ENCODE measurements at regions not wholly inside any gene's neighbourhood (a gene's known extent, or its start where the extent isn't known, plus 50 kb on each side); places are given as distances from the start of the nearest gene placed in this dataset.
A peak's percentile ranks its signal among the peaks of the same experiment; 100 is the strongest.
"Not testable (repeated sequence)": the region's sequence is repeated elsewhere in the genome, so short reads cannot be mapped to it uniquely, and the experiment has no call there.

- H3K9me3 ChIP-seq (ENCODE audit: control insufficient read depth, insufficient read depth, low read depth, low read length) = peaks cover 100% of the 10 kb centered on the region
Measured at GRCh38 chr2:89797320-89798038, 1106.0 kb downstream of the RPIA start.

GRCh38 chr2:89801207-89801606 lies 1109.7 kb downstream of the RPIA start:
- not testable (repeated sequence) for H3K9ac ChIP-seq (ENCODE audit: low read length); H3K27ac ChIP-seq (ENCODE audit: low read depth, low read length); H3K4me1 ChIP-seq (ENCODE audit: control insufficient read depth, insufficient read depth, low read length); H3K4me3 ChIP-seq (ENCODE audit: low read depth, low read length); H3K27me3 ChIP-seq (ENCODE audit: control insufficient read depth, insufficient read depth, low read length); H3K36me3 ChIP-seq (ENCODE audit: control insufficient read depth, insufficient read depth, low read length)
- H3K9me3 ChIP-seq (ENCODE audit: control insufficient read depth, insufficient read depth, low read depth, low read length) = peaks cover 100% of the 10 kb centered on the region

More at GRCh38 chr2:89797320-89798038, 1106.0 kb downstream of the RPIA start:
- H3K27me3 ChIP-seq (ENCODE audit: control insufficient read depth, insufficient read depth, low read length) = no peaks in the 10 kb centered on the region
- H3K4me1 ChIP-seq (ENCODE audit: control insufficient read depth, insufficient read depth, low read length) = no peaks in the 10 kb centered on the region
- H3K36me3 ChIP-seq (ENCODE audit: control insufficient read depth, insufficient read depth, low read length) = no peaks in the 10 kb centered on the region
- no peak overlapping the region for H3K9ac ChIP-seq (ENCODE audit: low read length)
- no peak overlapping the region for H3K27ac ChIP-seq (ENCODE audit: low read depth, low read length)
- H3K4me3 ChIP-seq (ENCODE audit: low read depth, low read length) = no peak overlapping the region

DNA sequence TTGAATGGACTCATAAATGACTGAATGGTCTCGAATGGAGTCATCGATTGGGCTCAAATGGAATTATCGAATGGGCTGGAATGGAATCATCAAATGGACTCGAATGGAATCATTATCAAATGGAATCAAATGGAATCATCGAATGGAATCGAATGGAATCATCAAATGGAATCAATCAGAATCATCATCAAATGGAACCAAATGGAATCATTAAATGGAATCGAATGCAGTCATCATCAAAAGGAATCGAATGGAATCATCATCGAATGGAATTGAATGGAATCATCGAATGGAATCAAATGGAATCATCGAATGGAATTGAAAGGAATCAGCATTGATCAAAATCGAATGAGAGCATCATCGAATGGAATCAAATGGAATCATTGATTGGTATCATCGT lies 1114.9 kb downstream of the RPIA start:
- H3K4me3 ChIP-seq (ENCODE audit: low read depth, low read length); H3K9ac ChIP-seq (ENCODE audit: low read length); H3K4me1 ChIP-seq (ENCODE audit: control insufficient read depth, insufficient read depth, low read length); H3K27ac ChIP-seq (ENCODE audit: low read depth, low read length); H3K27me3 ChIP-seq (ENCODE audit: control insufficient read depth, insufficient read depth, low read length); H3K36me3 ChIP-seq (ENCODE audit: control insufficient read depth, insufficient read depth, low read length): not testable (repeated sequence)
- H3K9me3 ChIP-seq (ENCODE audit: control insufficient read depth, insufficient read depth, low read depth, low read length) = peaks cover 69% of the 10 kb centered on the region

DNA sequence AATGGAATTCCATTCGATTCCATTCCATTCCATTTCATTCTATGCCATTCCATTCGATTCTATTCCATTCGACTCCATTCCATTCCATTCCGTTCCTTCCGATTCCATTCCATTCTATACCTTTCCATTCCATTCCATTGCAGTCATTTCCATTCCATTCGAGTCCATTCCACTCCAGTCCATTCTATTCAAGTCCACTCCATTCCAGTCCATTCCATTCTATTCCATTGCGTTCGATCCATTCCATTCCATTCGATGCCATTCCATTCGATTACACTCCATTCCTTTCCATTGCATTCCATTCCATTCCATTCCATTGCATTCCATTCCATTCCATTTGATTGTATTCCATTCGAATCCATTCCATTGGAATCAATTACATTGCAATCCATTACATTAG lies 1119.8 kb downstream of the RPIA start:
- H3K9ac ChIP-seq (ENCODE audit: low read length) = no peak overlapping the region
- no peaks in the 10 kb centered on the region for H3K4me1 ChIP-seq (ENCODE audit: control insufficient read depth, insufficient read depth, low read length)
- H3K9me3 ChIP-seq (ENCODE audit: control insufficient read depth, insufficient read depth, low read depth, low read length) = peaks cover 20% of the 10 kb centered on the region
- H3K27ac ChIP-seq (ENCODE audit: low read depth, low read length) = no peak overlapping the region
- no peaks in the 10 kb centered on the region for H3K27me3 ChIP-seq (ENCODE audit: control insufficient read depth, insufficient read depth, low read length)
- no peaks in the 10 kb centered on the region for H3K36me3 ChIP-seq (ENCODE audit: control insufficient read depth, insufficient read depth, low read length)
- no peak overlapping the region for H3K4me3 ChIP-seq (ENCODE audit: low read depth, low read length)

DNA sequence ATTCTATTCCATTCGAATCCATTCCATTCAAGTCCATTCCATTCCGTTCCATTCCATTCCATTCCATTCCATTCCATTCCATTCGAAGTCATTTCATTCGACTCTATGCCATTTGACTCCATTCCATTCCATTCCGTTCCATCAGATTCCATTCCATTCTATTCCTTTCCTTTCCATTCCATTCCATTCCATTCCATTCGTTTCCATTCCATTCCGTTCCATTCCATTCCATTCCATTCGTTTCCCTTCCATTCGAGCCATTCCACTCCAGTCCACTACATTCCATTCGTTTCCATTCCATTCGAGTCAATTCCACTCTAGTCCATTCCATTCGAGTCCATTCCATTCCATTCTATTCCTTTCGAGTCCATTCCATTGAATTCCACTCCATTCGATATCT lies 1120.4 kb downstream of the RPIA start:
- not testable (repeated sequence) for H3K27me3 ChIP-seq (ENCODE audit: control insufficient read depth, insufficient read depth, low read length); H3K9ac ChIP-seq (ENCODE audit: low read length); H3K4me3 ChIP-seq (ENCODE audit: low read depth, low read length); H3K36me3 ChIP-seq (ENCODE audit: control insufficient read depth, insufficient read depth, low read length); H3K27ac ChIP-seq (ENCODE audit: low read depth, low read length); H3K4me1 ChIP-seq (ENCODE audit: control insufficient read depth, insufficient read depth, low read length)
- H3K9me3 ChIP-seq (ENCODE audit: control insufficient read depth, insufficient read depth, low read depth, low read length) = peaks cover 13% of the 10 kb centered on the region

GRCh38 chr2:89814359-89814758 lies 1122.9 kb downstream of the RPIA start:
- not testable (repeated sequence) for H3K4me3 ChIP-seq (ENCODE audit: low read depth, low read length); H3K9me3 ChIP-seq (ENCODE audit: control insufficient read depth, insufficient read depth, low read depth, low read length); H3K9ac ChIP-seq (ENCODE audit: low read length); H3K36me3 ChIP-seq (ENCODE audit: control insufficient read depth, insufficient read depth, low read length); H3K27ac ChIP-seq (ENCODE audit: low read depth, low read length); H3K4me1 ChIP-seq (ENCODE audit: control insufficient read depth, insufficient read depth, low read length); H3K27me3 ChIP-seq (ENCODE audit: control insufficient read depth, insufficient read depth, low read length)

- Histone ChIP-seq H3K27ac (ENCODE audit: low read depth, low read length) (no peak overlapping the region), H3K9ac (ENCODE audit: low read length) (no peak overlapping the region), H3K36me3 (ENCODE audit: control insufficient read depth, insufficient read depth, low read length) (no peaks in the 10 kb centered on the region), H3K4me1 (ENCODE audit: control insufficient read depth, insufficient read depth, low read length) (no peaks in the 10 kb centered on the region), H3K27me3 (ENCODE audit: control insufficient read depth, insufficient read depth, low read length) (no peaks in the 10 kb centered on the region), H3K4me3 (ENCODE audit: low read depth, low read length) (no peak overlapping the region), H3K9me3 (ENCODE audit: control insufficient read depth, insufficient read depth, low read depth, low read length) (no peaks in the 10 kb centered on the region; the same call in 1 of the 2 replicates)
Measured at GRCh38 chr2:89818873-89819272, 1127.4 kb downstream of the RPIA start.

- no peaks in the 10 kb centered on the region for H3K36me3 ChIP-seq (ENCODE audit: control insufficient read depth, insufficient read depth, low read length)
- H3K27ac ChIP-seq (ENCODE audit: low read depth, low read length) = no peak overlapping the region
- no peaks in the 10 kb centered on the region for H3K4me1 ChIP-seq (ENCODE audit: control insufficient read depth, insufficient read depth, low read length)
- H3K4me3 ChIP-seq (ENCODE audit: low read depth, low read length) = no peak overlapping the region
- H3K9me3 ChIP-seq (ENCODE audit: control insufficient read depth, insufficient read depth, low read depth, low read length) = no peaks in the 10 kb centered on the region; the same call in 1 of the 2 replicates
- H3K27me3 ChIP-seq (ENCODE audit: control insufficient read depth, insufficient read depth, low read length) = no peaks in the 10 kb centered on the region
- no peak overlapping the region for H3K9ac ChIP-seq (ENCODE audit: low read length)
Measured at GRCh38 chr2:89819809-89820208, 1128.3 kb downstream of the RPIA start.

GRCh38 chr2:89820248-89820647 lies 1128.8 kb downstream of the RPIA start:
- H3K9ac ChIP-seq (ENCODE audit: low read length) = no peak overlapping the region
- H3K4me1 ChIP-seq (ENCODE audit: control insufficient read depth, insufficient read depth, low read length) = no peaks in the 10 kb centered on the region
- no peaks in the 10 kb centered on the region for H3K36me3 ChIP-seq (ENCODE audit: control insufficient read depth, insufficient read depth, low read length)
- H3K4me3 ChIP-seq (ENCODE audit: low read depth, low read length) = peak overlapping the region; percentile 3; the same call in 1 of the 2 replicates
- H3K9me3 ChIP-seq (ENCODE audit: control insufficient read depth, insufficient read depth, low read depth, low read length) = no peaks in the 10 kb centered on the region; the same call in 1 of the 2 replicates
- H3K27ac ChIP-seq (ENCODE audit: low read depth, low read length) = no peak overlapping the region
- H3K27me3 ChIP-seq (ENCODE audit: control insufficient read depth, insufficient read depth, low read length) = no peaks in the 10 kb centered on the region

DNA sequence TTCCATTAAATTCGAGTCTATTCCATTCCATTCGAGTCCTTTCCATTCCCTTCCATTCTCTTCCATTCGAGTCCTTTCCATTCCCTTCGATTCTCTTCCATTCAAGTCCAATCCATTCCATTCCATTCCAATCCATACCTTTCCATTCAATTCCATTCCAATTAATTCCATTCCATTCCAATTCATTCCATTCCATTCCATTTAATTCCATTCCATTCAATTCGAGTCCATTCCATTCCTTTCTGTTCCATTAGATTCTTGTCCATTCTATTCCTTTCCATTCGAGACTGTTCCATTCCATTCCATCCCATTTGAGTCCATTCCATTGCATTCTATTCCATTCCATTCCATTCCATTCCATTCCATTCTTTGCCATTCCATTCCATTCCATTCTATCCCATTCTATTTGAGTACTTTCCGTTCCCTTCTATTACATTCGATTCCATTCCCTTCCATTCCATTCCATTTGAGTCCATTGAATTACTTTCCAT lies 1130.0 kb downstream of the RPIA start:
- Histone ChIP-seq H3K27ac (ENCODE audit: low read depth, low read length) (no peak overlapping the region), H3K9me3 (ENCODE audit: control insufficient read depth, insufficient read depth, low read depth, low read length) (no peaks in the 10 kb centered on the region), H3K36me3 (ENCODE audit: control insufficient read depth, insufficient read depth, low read length) (no peaks in the 10 kb centered on the region), H3K4me1 (ENCODE audit: control insufficient read depth, insufficient read depth, low read length) (no peaks in the 10 kb centered on the region), H3K27me3 (ENCODE audit: control insufficient read depth, insufficient read depth, low read length) (no peaks in the 10 kb centered on the region), H3K9ac (ENCODE audit: low read length) (no peak overlapping the region), H3K4me3 (ENCODE audit: low read depth, low read length) (no peak overlapping the region)

DNA sequence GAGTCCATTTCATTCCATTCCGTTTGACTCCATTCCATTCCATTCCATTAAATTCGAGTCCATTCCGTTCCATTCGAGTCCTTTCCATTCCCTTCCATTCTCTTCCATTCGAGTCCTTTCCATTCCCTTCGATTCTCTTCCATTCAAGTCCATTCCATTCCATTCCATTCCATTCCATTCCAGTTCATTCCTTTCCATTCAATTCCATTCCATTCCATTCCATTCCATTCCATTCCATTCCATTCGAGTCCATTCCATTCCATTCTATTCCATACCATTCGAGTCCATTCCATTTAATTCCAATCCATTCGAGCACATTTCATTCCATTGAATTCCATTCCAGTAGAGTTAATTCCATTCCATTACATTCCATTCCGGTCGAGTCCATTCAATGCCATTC lies 1130.9 kb downstream of the RPIA start:
- H3K9ac ChIP-seq (ENCODE audit: low read length); H3K27ac ChIP-seq (ENCODE audit: low read depth, low read length); H3K36me3 ChIP-seq (ENCODE audit: control insufficient read depth, insufficient read depth, low read length); H3K4me1 ChIP-seq (ENCODE audit: control insufficient read depth, insufficient read depth, low read length); H3K9me3 ChIP-seq (ENCODE audit: control insufficient read depth, insufficient read depth, low read depth, low read length); H3K27me3 ChIP-seq (ENCODE audit: control insufficient read depth, insufficient read depth, low read length); H3K4me3 ChIP-seq (ENCODE audit: low read depth, low read length): not testable (repeated sequence)

All from HUES6 (cell line).